ENCODE measurements at regions not wholly inside any gene's neighbourhood (a gene's known extent, or its start where the extent isn't known, plus 50 kb on each side); places are given as distances from the start of the nearest gene placed in this dataset.
A peak's percentile ranks its signal among the peaks of the same experiment; 100 is the strongest.

DNA sequence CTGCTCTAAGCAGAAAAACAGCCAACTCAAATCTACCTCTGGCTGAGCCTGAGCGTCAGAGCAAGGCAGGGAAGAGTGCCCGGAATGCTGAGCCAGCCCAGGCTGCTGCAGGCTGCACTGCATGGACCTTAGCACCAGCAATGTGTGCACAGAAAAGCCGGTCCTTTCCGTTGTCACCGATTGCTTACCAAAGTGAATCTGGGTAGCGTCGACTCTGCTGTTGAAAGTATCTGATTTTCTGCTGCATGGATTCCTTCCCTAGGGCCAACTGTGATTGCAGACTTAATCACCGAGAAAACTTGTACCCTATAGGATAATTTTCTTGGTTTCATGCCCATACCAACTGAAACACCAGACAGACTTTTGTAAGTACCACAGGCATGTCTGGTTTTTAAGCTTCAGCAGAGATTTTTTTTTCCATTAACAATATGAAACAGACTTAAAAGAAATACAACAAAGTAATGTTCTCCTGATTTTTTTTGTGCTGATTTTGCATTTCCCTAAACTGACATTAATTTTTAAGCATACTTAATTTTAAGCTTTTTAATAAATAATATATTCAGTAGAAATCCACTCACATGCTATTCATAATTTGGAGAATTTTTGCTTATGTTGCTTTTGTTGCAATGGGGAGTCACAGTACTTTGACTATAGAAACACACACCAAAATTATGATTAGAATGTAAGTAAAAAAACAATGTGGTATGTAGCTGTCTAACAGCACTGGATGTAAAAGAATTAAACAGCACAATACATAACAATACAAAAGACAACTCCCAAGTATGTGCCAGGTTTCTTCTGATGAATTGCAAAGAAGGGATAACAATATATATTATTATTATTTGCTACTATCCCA is 218.0 kb downstream of the THBS2 start:
- no peaks in the 10 kb centered on the region for H3K36me3 ChIP-seq (ENCODE audit: control insufficient read depth in 1 of 2, insufficient read depth in 2 of 2, low read depth in 1 of 2, low read length in 2 of 2)
- H3K27me3 ChIP-seq (ENCODE audit: control insufficient read depth in 1 of 2, insufficient read depth in 1 of 2, low read length in 2 of 2) = no peaks in the 10 kb centered on the region
- H3K18ac ChIP-seq (ENCODE audit: low read depth in 1 of 2, low read length in 2 of 2) = no peak overlapping the region
- peak overlapping the region in 1 of 2 experiments; percentile 22 for H3K4me3 ChIP-seq (ENCODE audit: insufficient read depth in 1 of 2, low read depth in 1 of 2, low read length in 2 of 2)
- H3K14ac ChIP-seq (ENCODE audit: low read length in 2 of 2) = no peak overlapping the region
- no peak overlapping the region for H4K91ac ChIP-seq (ENCODE audit: low read length)
- H3K27ac ChIP-seq (ENCODE audit: low read length, poor library complexity, severe bottlenecking) = no peak overlapping the region
- H3K4ac ChIP-seq (ENCODE audit: low read depth in 1 of 2, low read length in 2 of 2) = no peak overlapping the region
- H3K23ac ChIP-seq (ENCODE audit: low read length in 2 of 2) = no peak overlapping the region
- H4K8ac ChIP-seq (ENCODE audit: low read length) = no peak overlapping the region
- H3K4me1 ChIP-seq (ENCODE audit: control insufficient read depth, insufficient read depth, low read depth, low read length) = peaks cover 5% of the 10 kb centered on the region
- no peak overlapping the region for H2BK12ac ChIP-seq (ENCODE audit: low read length in 2 of 2)
- no peak overlapping the region for H2BK15ac ChIP-seq (ENCODE audit: low read depth, poor library complexity, severe bottlenecking)
- no peaks in the 10 kb centered on the region for H3K79me1 ChIP-seq (replicated peaks; ENCODE audit: low read length, poor library complexity, severe bottlenecking)
- H3K9me3 ChIP-seq (ENCODE audit: control insufficient read depth, low read length) = no peaks in the 10 kb centered on the region
- DNase-seq = no peak
- H2BK120ac ChIP-seq (ENCODE audit: low read depth, low read length) = no peak overlapping the region
- peak overlapping the region; percentile 38 for H3K9ac ChIP-seq (ENCODE audit: low read length)
- no peak overlapping the region for H2AK5ac ChIP-seq (ENCODE audit: low read length, severe bottlenecking)
- no peak overlapping the region for H2AFZ ChIP-seq (ENCODE audit: low read depth, low read length)
- 83% methylated on average over 8 of the region's 8 CpGs for WGBS
- H2BK5ac ChIP-seq (ENCODE audit: low read depth, low read length, poor library complexity, severe bottlenecking) = no peak overlapping the region
- no peak overlapping the region for H3K4me2 ChIP-seq (ENCODE audit: low read length, poor library complexity, severe bottlenecking)

- Histone ChIP-seq H3K4me1 (ENCODE audit: control insufficient read depth, insufficient read depth, low read depth, low read length) (peaks cover 5% of the 10 kb centered on the region), H3K79me1 (replicated peaks; ENCODE audit: low read length, poor library complexity, severe bottlenecking) (no peaks in the 10 kb centered on the region), H3K27me3 (ENCODE audit: control insufficient read depth in 1 of 2, insufficient read depth in 1 of 2, low read length in 2 of 2) (no peaks in the 10 kb centered on the region), H3K14ac (ENCODE audit: low read length in 2 of 2) (no peak overlapping the region), H4K8ac (ENCODE audit: low read length) (no peak overlapping the region), H2AK5ac (ENCODE audit: low read length, severe bottlenecking) (no peak overlapping the region), H3K23ac (ENCODE audit: low read length in 2 of 2) (no peak overlapping the region), H2BK15ac (ENCODE audit: low read depth, poor library complexity, severe bottlenecking) (no peak overlapping the region), H2BK5ac (ENCODE audit: low read depth, low read length, poor library complexity, severe bottlenecking) (no peak overlapping the region), H4K91ac (ENCODE audit: low read length) (no peak overlapping the region), H2BK120ac (ENCODE audit: low read depth, low read length) (no peak overlapping the region), H3K4me2 (ENCODE audit: low read length, poor library complexity, severe bottlenecking) (no peak overlapping the region), H3K9me3 (ENCODE audit: control insufficient read depth, low read length) (no peaks in the 10 kb centered on the region), H3K36me3 (ENCODE audit: control insufficient read depth in 1 of 2, insufficient read depth in 2 of 2, low read depth in 1 of 2, low read length in 2 of 2) (no peaks in the 10 kb centered on the region), H3K4me3 (ENCODE audit: insufficient read depth in 1 of 2, low read depth in 1 of 2, low read length in 2 of 2) (no peak overlapping the region), H3K18ac (ENCODE audit: low read depth in 1 of 2, low read length in 2 of 2) (no peak overlapping the region), H3K4ac (ENCODE audit: low read depth in 1 of 2, low read length in 2 of 2) (no peak overlapping the region), H2AFZ (ENCODE audit: low read depth, low read length) (no peak overlapping the region), H3K9ac (ENCODE audit: low read length) (peak overlapping the region; percentile 38), H3K27ac (ENCODE audit: low read length, poor library complexity, severe bottlenecking) (no peak overlapping the region), H2BK12ac (ENCODE audit: low read length in 2 of 2) (no peak overlapping the region)
- DNase-seq = no peak
- 75% methylated on average over 13 of the region's 13 CpGs for WGBS
These were observed 219.0 kb downstream of the THBS2 start for GRCh38 chr6:169034516-169035167.

GRCh38 chr6:169029861-169030260 is 223.8 kb downstream of the THBS2 start:
- H2BK15ac ChIP-seq (ENCODE audit: low read depth, poor library complexity, severe bottlenecking) = no peak overlapping the region
- no peak overlapping the region for H2BK12ac ChIP-seq (ENCODE audit: low read length in 2 of 2)
- DNase-seq = no peak
- H3K18ac ChIP-seq (ENCODE audit: low read depth in 1 of 2, low read length in 2 of 2) = no peak overlapping the region
- peaks cover 3% of the 10 kb centered on the region for H3K4me1 ChIP-seq (ENCODE audit: control insufficient read depth, insufficient read depth, low read depth, low read length)
- H3K27ac ChIP-seq (ENCODE audit: low read length, poor library complexity, severe bottlenecking) = no peak overlapping the region
- H2BK120ac ChIP-seq (ENCODE audit: low read depth, low read length) = no peak overlapping the region
- H3K27me3 ChIP-seq (ENCODE audit: control insufficient read depth in 1 of 2, insufficient read depth in 1 of 2, low read length in 2 of 2) = no peaks in the 10 kb centered on the region
- H3K9me3 ChIP-seq (ENCODE audit: control insufficient read depth, low read length) = no peaks in the 10 kb centered on the region
- no peak overlapping the region for H2BK5ac ChIP-seq (ENCODE audit: low read depth, low read length, poor library complexity, severe bottlenecking)
- no peak overlapping the region for H4K8ac ChIP-seq (ENCODE audit: low read length)
- no peak overlapping the region for H3K9ac ChIP-seq (ENCODE audit: low read length)
- H3K4ac ChIP-seq (ENCODE audit: low read depth in 1 of 2, low read length in 2 of 2) = no peak overlapping the region
- no peaks in the 10 kb centered on the region for H3K79me1 ChIP-seq (replicated peaks; ENCODE audit: low read length, poor library complexity, severe bottlenecking)
- H3K23ac ChIP-seq (ENCODE audit: low read length in 2 of 2) = no peak overlapping the region
- H3K36me3 ChIP-seq (ENCODE audit: control insufficient read depth in 1 of 2, insufficient read depth in 2 of 2, low read depth in 1 of 2, low read length in 2 of 2) = no peaks in the 10 kb centered on the region
- 82% methylated on average over 3 of the region's 4 CpGs for WGBS
- H3K4me3 ChIP-seq (ENCODE audit: insufficient read depth in 1 of 2, low read depth in 1 of 2, low read length in 2 of 2) = no peak overlapping the region
- no peak overlapping the region for H3K14ac ChIP-seq (ENCODE audit: low read length in 2 of 2)
- H3K4me2 ChIP-seq (ENCODE audit: low read length, poor library complexity, severe bottlenecking) = no peak overlapping the region
- H4K91ac ChIP-seq (ENCODE audit: low read length) = no peak overlapping the region
- H2AFZ ChIP-seq (ENCODE audit: low read depth, low read length) = no peak overlapping the region
- H2AK5ac ChIP-seq (ENCODE audit: low read length, severe bottlenecking) = no peak overlapping the region

DNA sequence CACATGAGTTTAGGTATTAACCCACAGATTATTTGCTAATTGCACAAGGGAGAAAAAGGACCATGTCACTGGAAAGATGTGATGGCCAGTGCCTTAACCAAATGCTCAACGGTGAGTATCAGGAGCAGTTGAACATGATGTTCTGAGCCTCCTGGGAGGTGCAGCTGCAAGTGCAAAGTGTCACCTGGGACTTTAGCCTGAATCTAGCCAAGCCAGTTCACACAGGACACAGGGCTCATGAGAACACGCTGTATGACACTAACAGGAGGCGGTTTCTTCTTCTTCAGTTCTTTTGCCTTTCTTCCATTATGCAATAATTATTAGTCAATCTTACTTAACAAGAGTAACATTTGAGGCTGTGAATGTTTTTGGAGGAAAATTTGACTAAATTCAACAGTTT is 225.3 kb downstream of the THBS2 start:
- Histone ChIP-seq H3K27me3 (ENCODE audit: control insufficient read depth in 1 of 2, insufficient read depth in 1 of 2, low read length in 2 of 2) (no peaks in the 10 kb centered on the region), H3K4me1 (ENCODE audit: control insufficient read depth, insufficient read depth, low read depth, low read length) (peaks cover 3% of the 10 kb centered on the region), H3K4me2 (ENCODE audit: low read length, poor library complexity, severe bottlenecking) (no peak overlapping the region), H2BK120ac (ENCODE audit: low read depth, low read length) (no peak overlapping the region), H3K4ac (ENCODE audit: low read depth in 1 of 2, low read length in 2 of 2) (no peak overlapping the region), H2BK15ac (ENCODE audit: low read depth, poor library complexity, severe bottlenecking) (no peak overlapping the region), H3K9me3 (ENCODE audit: control insufficient read depth, low read length) (no peaks in the 10 kb centered on the region), H3K18ac (ENCODE audit: low read depth in 1 of 2, low read length in 2 of 2) (no peak overlapping the region), H2AFZ (ENCODE audit: low read depth, low read length) (no peak overlapping the region), H4K8ac (ENCODE audit: low read length) (no peak overlapping the region), H2BK5ac (ENCODE audit: low read depth, low read length, poor library complexity, severe bottlenecking) (no peak overlapping the region), H3K36me3 (ENCODE audit: control insufficient read depth in 1 of 2, insufficient read depth in 2 of 2, low read depth in 1 of 2, low read length in 2 of 2) (no peaks in the 10 kb centered on the region), H3K79me1 (replicated peaks; ENCODE audit: low read length, poor library complexity, severe bottlenecking) (no peaks in the 10 kb centered on the region), H3K27ac (ENCODE audit: low read length, poor library complexity, severe bottlenecking) (no peak overlapping the region), H3K14ac (ENCODE audit: low read length in 2 of 2) (no peak overlapping the region), H3K4me3 (ENCODE audit: insufficient read depth in 1 of 2, low read depth in 1 of 2, low read length in 2 of 2) (no peak overlapping the region), H3K9ac (ENCODE audit: low read length) (no peak overlapping the region), H4K91ac (ENCODE audit: low read length) (no peak overlapping the region), H3K23ac (ENCODE audit: low read length in 2 of 2) (no peak overlapping the region), H2AK5ac (ENCODE audit: low read length, severe bottlenecking) (no peak overlapping the region), H2BK12ac (ENCODE audit: low read length in 2 of 2) (no peak overlapping the region)
- no peak for DNase-seq
- 87% methylated on average over 1 of the region's 3 CpGs for WGBS
